Effector memory CD8-positive, alpha-beta T cell (primary cell): ENCODE measurements at regions not wholly inside any gene's neighbourhood (a gene's known extent, or its start where the extent isn't known, plus 50 kb on each side); places are given as distances from the start of the nearest gene placed in this dataset.
"Not testable (repeated sequence)": the region's sequence is repeated elsewhere in the genome, so short reads cannot be mapped to it uniquely, and the experiment has no call there.

Experiments used
- ATAC-seq: fragments of 150-1000 bp; cut with Tn5 transposase; replicated peaks from 2 replicates; pipeline ENCODE4 v1.10.0; 2021; ENCODE audit warnings: mild to moderate bottlenecking, moderate library complexity
- DNase-seq, 3 experiments: peaks; one replicate each; pipeline ENCODE4 v3.0.0; 2021
- H3K27ac Mint-ChIP-seq, 2 donors: one replicate each; pipeline ENCODE4 v1.8.0; 2022; ENCODE audit warnings: mild to moderate bottlenecking in 2 of 2, mixed read lengths in 2 of 2, moderate library complexity in 2 of 2
- H3K27me3 Mint-ChIP-seq, 2 donors: one replicate each; pipeline ENCODE4 v1.8.0; 2022; ENCODE audit warnings: mixed read lengths in 2 of 2
- H3K36me3 Mint-ChIP-seq: one replicate; pipeline ENCODE4 v1.8.0; 2022; ENCODE audit warnings: mild to moderate bottlenecking, moderate library complexity, mixed read lengths; ENCODE audit not compliant: insufficient read depth
- H3K4me1 Mint-ChIP-seq, 2 donors: one replicate each; pipeline ENCODE4 v1.8.0; 2022; ENCODE audit warnings: low read depth in 2 of 2, mixed read lengths in 2 of 2
- H3K4me3 Mint-ChIP-seq, 2 donors: one replicate each; pipeline ENCODE4 v1.8.0; 2022; ENCODE audit warnings: mild to moderate bottlenecking in 2 of 2, mixed read lengths in 2 of 2, moderate library complexity in 2 of 2
- H3K9me3 Mint-ChIP-seq, 2 donors: one replicate each; pipeline ENCODE4 v1.8.0; 2022; ENCODE audit warnings: mixed read lengths in 2 of 2

- H3K9me3 Mint-ChIP-seq = peaks cover 9 to 21% of the 10 kb centered on the region in 2 donors
- no peak overlapping the region for H3K4me3 Mint-ChIP-seq
- no peaks in the 10 kb centered on the region for H3K27me3 Mint-ChIP-seq
- ATAC-seq (no peak), DNase-seq (no peak)
- no peaks in the 10 kb centered on the region for H3K36me3 Mint-ChIP-seq
- H3K27ac Mint-ChIP-seq = no peak overlapping the region
- no peaks in the 10 kb centered on the region for H3K4me1 Mint-ChIP-seq
Measured at GRCh38 chr4:63275491-63275890, 1133.8 kb downstream of the TECRL start.

DNA sequence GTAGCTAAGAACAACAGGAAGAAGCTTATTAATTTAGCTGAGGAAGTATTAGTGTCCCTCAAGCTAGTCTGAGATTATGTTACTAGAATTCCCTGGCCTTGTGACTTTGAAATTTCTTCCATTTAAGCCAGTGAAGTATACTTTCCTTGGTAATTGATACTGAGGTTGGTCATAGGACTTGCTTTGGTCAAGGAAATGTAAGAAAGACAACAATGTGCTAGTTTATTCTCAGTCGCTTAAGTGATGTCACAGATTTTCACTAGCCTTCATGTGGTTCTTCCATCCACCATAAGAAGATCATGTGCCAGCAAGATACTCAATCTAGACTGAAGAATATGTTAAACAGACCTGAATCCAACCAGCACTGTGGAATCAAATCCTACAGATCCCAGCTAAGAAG, 1140.1 kb downstream of the TECRL start:
- Mint-ChIP-seq H3K4me1 (no peaks in the 10 kb centered on the region), H3K27ac (no peak overlapping the region), H3K36me3 (no peaks in the 10 kb centered on the region), H3K4me3 (no peak overlapping the region), H3K27me3 (no peaks in the 10 kb centered on the region), H3K9me3 (peaks cover 6 to 7% of the 10 kb centered on the region in 2 donors)
- ATAC-seq = no peak
- DNase-seq = no peak

GRCh38 chr4:63233671-63234070, 1175.6 kb downstream of the TECRL start:
- ATAC-seq (no peak), DNase-seq (no peak)
- H3K4me3 Mint-ChIP-seq = no peak overlapping the region
- H3K36me3 Mint-ChIP-seq = no peaks in the 10 kb centered on the region
- no peak overlapping the region for H3K27ac Mint-ChIP-seq
- H3K9me3 Mint-ChIP-seq = peaks cover 0 to 11% of the 10 kb centered on the region in 2 donors
- H3K27me3 Mint-ChIP-seq = no peaks in the 10 kb centered on the region
- no peaks in the 10 kb centered on the region for H3K4me1 Mint-ChIP-seq

DNA sequence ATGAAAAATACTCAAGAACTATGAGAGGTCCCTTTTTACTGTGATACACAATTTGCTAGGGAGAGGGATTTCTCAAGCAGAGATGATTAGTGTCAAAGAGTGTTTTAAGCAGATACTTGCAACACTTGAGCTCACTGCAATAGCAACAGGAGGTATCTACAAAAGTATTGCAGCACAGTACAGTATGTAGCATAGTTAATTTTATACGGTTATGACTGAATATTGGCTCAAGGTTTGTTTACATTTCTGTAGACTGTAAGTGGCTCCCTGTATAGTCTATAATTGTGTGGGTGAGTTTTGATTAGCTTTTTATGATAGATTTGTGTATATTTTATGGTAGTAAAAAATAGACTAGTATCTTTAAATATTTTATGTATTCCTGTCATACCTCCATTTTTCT, 1177.2 kb downstream of the TECRL start:
- no peak overlapping the region for H3K27ac Mint-ChIP-seq
- H3K4me1 Mint-ChIP-seq = no peaks in the 10 kb centered on the region
- no peak overlapping the region for H3K4me3 Mint-ChIP-seq
- no peak for DNase-seq
- no peaks in the 10 kb centered on the region for H3K36me3 Mint-ChIP-seq
- no peak for ATAC-seq
- no peaks in the 10 kb centered on the region for H3K27me3 Mint-ChIP-seq
- peaks cover 0 to 5% of the 10 kb centered on the region in 2 donors for H3K9me3 Mint-ChIP-seq

DNA sequence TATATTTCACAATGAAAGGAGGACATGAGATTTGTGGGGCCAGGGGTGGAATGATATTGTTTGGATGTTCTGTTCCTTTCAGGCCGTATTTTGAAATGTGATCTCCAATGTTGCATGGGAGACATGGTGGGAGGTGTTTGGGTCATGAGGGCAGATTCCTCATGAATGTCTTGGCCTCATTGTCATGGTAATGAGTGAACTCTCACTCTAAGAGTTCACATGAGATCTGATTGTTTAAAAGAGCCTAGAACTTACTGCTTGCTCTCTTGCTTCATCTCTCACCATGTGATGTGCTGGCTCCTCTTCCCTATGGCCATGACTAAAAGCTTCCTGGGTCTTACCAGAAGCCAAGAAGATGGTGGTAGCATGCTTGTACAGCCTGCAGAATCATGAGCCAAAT, 1183.0 kb downstream of the TECRL start:
- DNase-seq (no peak), ATAC-seq (no peak)
- Mint-ChIP-seq H3K4me3 (no peak overlapping the region), H3K27ac (no peak overlapping the region), H3K36me3 (no peaks in the 10 kb centered on the region), H3K27me3 (no peaks in the 10 kb centered on the region), H3K9me3 (peaks cover 3 to 9% of the 10 kb centered on the region in 2 donors), H3K4me1 (no peaks in the 10 kb centered on the region)

DNA sequence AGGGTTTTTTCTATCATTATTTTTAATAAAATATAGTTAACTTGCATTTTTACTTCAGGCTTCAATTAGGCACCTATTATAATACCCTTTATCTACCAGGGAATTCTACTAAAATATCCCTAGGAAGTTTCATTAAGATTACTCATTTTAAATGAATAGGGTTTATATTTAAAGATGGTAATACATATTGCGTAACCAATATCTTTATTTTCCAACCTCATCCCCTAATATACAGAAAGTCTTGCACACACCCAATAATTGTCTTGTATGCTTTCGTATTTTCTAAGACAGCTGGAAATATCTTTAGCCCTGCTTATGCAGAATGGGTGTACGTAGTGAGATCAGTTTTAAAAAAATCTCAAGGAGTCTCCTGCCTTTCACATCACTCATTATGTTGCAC, 1186.8 kb downstream of the TECRL start:
- peaks cover 9 to 10% of the 10 kb centered on the region in 2 donors for H3K9me3 Mint-ChIP-seq
- H3K27ac Mint-ChIP-seq = no peak overlapping the region
- H3K4me3 Mint-ChIP-seq = no peak overlapping the region
- no peaks in the 10 kb centered on the region for H3K27me3 Mint-ChIP-seq
- ATAC-seq (no peak), DNase-seq (no peak)
- no peaks in the 10 kb centered on the region for H3K4me1 Mint-ChIP-seq
- H3K36me3 Mint-ChIP-seq = no peaks in the 10 kb centered on the region

DNA sequence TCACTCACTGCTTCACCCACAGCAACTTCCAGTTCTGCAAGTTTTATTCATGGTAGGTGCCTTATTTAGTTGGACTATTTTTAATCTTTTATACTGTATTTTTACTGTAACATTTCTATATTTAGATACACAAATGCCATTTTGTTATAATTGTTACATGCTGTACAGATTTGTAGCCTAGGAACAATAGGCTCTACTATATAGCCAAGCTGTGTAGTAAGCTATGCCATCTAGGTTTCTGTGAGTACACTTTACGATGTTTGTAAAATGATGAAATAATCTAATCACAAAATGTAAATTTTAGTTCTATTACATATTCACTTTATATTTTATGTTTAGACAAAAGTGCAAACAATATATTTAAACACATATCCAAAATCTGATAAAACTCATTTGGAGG, 1187.8 kb downstream of the TECRL start:
- H3K27ac Mint-ChIP-seq = no peak overlapping the region
- H3K4me3 Mint-ChIP-seq = no peak overlapping the region
- no peaks in the 10 kb centered on the region for H3K4me1 Mint-ChIP-seq
- no peaks in the 10 kb centered on the region for H3K36me3 Mint-ChIP-seq
- peaks cover 13 to 18% of the 10 kb centered on the region in 2 donors for H3K9me3 Mint-ChIP-seq
- ATAC-seq (no peak), DNase-seq (no peak)
- H3K27me3 Mint-ChIP-seq = no peaks in the 10 kb centered on the region

DNA sequence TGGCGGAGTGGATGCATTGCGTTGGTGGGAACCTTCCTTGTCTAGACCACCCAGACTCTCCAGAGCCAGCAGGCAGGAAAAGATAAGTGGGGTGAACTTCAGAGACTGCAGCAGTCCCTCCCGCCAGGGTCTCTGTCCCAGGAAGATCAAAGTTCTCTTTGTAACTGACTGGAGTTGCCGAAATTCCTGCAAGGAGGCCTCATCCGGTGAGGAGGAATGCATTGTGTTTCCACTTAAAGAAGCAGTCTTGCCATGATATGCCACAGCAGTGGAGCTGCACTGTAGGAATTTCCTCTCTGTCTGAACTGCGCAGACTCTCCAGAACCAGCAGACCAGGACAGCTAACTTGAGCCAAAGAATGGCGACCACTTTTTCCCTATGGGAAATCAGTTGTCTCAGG, 1190.4 kb downstream of the TECRL start:
- Mint-ChIP-seq H3K36me3 (no peaks in the 10 kb centered on the region), H3K27ac (no peak overlapping the region), H3K9me3 (peaks cover 12 to 29% of the 10 kb centered on the region in 2 donors), H3K4me1 (no peaks in the 10 kb centered on the region), H3K4me3 (no peak overlapping the region), H3K27me3 (no peaks in the 10 kb centered on the region)
- no peak for ATAC-seq
- DNase-seq = no peak

- H3K27ac Mint-ChIP-seq = no peak overlapping the region
- H3K4me3 Mint-ChIP-seq = no peak overlapping the region
- no peaks in the 10 kb centered on the region for H3K36me3 Mint-ChIP-seq
- ATAC-seq (no peak), DNase-seq (no peak)
- H3K4me1 Mint-ChIP-seq = no peaks in the 10 kb centered on the region
- H3K27me3 Mint-ChIP-seq = no peaks in the 10 kb centered on the region
- H3K9me3 Mint-ChIP-seq = peaks cover 15 to 48% of the 10 kb centered on the region in 2 donors
Measured at GRCh38 chr4:63214076-63214475, 1195.2 kb downstream of the TECRL start.

GRCh38 chr4:63211776-63212479, 1197.3 kb downstream of the TECRL start:
- Mint-ChIP-seq H3K27ac (no peak overlapping the region), H3K4me3 (no peak overlapping the region), H3K4me1 (no peaks in the 10 kb centered on the region), H3K36me3 (no peaks in the 10 kb centered on the region), H3K27me3 (no peaks in the 10 kb centered on the region), H3K9me3 (peaks cover 15 to 54% of the 10 kb centered on the region in 2 donors)
- DNase-seq = no peak
- ATAC-seq = no peak

- no peak for DNase-seq
- no peak overlapping the region for H3K4me3 Mint-ChIP-seq
- H3K4me1 Mint-ChIP-seq = no peaks in the 10 kb centered on the region
- no peak for ATAC-seq
- peaks cover 11 to 48% of the 10 kb centered on the region in 2 donors for H3K9me3 Mint-ChIP-seq
- H3K36me3 Mint-ChIP-seq = no peaks in the 10 kb centered on the region
- H3K27ac Mint-ChIP-seq = no peak overlapping the region
- no peaks in the 10 kb centered on the region for H3K27me3 Mint-ChIP-seq
Measured at GRCh38 chr4:63211375-63211774, 1197.9 kb downstream of the TECRL start.

DNA sequence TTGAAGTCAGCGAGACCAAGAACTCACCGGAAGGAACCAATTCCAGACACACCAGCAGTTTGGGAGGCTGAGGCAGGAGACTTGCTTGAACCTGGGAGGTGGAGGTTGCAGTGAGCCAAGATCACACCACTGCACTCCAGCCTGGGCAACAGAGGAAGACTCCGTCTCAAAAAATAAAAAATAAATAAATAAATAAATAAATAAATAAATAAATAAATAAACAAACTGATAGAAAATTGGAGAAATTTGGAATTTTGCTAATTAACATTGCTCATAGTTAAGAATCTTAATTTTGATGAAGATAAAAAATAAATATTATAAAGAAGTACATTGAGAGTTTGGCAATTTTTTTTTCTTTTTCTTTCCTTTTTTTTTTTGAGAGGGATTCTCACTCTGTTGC, 1216.2 kb downstream of the TECRL start:
- not testable (repeated sequence) for H3K27ac Mint-ChIP-seq

GRCh38 chr4:63171341-63171740, 1237.9 kb downstream of the TECRL start:
- Mint-ChIP-seq H3K36me3 (no peaks in the 10 kb centered on the region), H3K27ac (no peak overlapping the region), H3K9me3 (peaks cover 0 to 6% of the 10 kb centered on the region in 2 donors), H3K4me1 (no peaks in the 10 kb centered on the region), H3K27me3 (no peaks in the 10 kb centered on the region), H3K4me3 (no peak overlapping the region)
- DNase-seq (no peak), ATAC-seq (no peak)

More for the DNA sequence above, 1216.2 kb downstream of the TECRL start:
- DNase-seq, H3K4me3 Mint-ChIP-seq, ATAC-seq, H3K27me3 Mint-ChIP-seq, H3K4me1 Mint-ChIP-seq, H3K36me3 Mint-ChIP-seq: not testable (repeated sequence)
- H3K9me3 Mint-ChIP-seq = peaks cover 11 to 17% of the 10 kb centered on the region in 2 donors

DNA sequence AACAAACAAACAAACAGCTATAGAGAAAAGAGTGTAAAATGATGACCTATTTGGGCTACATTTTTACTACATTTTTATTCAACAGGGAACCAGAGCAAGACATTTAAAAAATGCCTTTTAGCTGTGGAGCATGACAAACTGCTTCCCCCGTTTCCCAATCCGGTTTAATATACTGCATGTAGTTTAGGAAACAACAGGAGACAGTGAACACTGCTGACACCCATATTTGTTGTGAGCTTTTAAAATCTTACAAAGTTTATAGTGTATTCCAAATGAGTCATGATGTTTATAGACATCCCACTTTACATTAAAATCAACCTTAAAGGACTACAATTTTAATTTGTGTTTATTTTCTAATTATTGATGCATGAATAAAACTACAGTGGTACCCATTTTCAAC, 1238.3 kb downstream of the TECRL start:
- ATAC-seq (no peak), DNase-seq (no peak)
- H3K27ac Mint-ChIP-seq = no peak overlapping the region
- no peaks in the 10 kb centered on the region for H3K4me1 Mint-ChIP-seq
- no peaks in the 10 kb centered on the region for H3K36me3 Mint-ChIP-seq
- H3K4me3 Mint-ChIP-seq = no peak overlapping the region
- H3K27me3 Mint-ChIP-seq = no peaks in the 10 kb centered on the region
- peaks cover 0 to 6% of the 10 kb centered on the region in 2 donors for H3K9me3 Mint-ChIP-seq
